OCI-LY3 (cell line): ENCODE measurements at regions not wholly inside any gene's neighbourhood (a gene's known extent, or its start where the extent isn't known, plus 50 kb on each side); places are given as distances from the start of the nearest gene placed in this dataset.

Source experiments
- H2AFZ ChIP-seq: fragments of 200-600, 300-600 bp; shearing (Covaris generic); 2 replicates; pipeline ENCODE4 v1.6.0; 2014; ENCODE audit warnings: antibody characterized with exemption, low read depth, low read length
- H3K27ac ChIP-seq: fragments of 200-600, 300-600 bp; sonication (generic); 2 replicates; pipeline ENCODE4 v1.5.1; 2014; ENCODE audit warnings: mild to moderate bottlenecking, low read length, moderate library complexity, mixed read lengths
- H3K27me3 ChIP-seq: fragments of 200-600, 300-600 bp; sonication (generic); 2 replicates; pipeline ENCODE4 v1.6.1; 2014; ENCODE audit warnings: low read depth, low read length, mixed read lengths
- H3K36me3 ChIP-seq: fragments of 200-600, 300-600 bp; sonication (generic); replicated peaks from 2 replicates; pipeline ENCODE3; 2014; ENCODE audit warnings: low read depth, low read length, mixed read lengths
- H3K4me1 ChIP-seq: fragments of 300-600, 200-600 bp; sonication (generic); 2 replicates; pipeline ENCODE4 v1.6.1; 2014; ENCODE audit warnings: low read length, mixed read lengths
- H3K4me2 ChIP-seq: fragments of 200-600, 300-600 bp; sonication (generic); 2 replicates; pipeline ENCODE4 v1.6.1; 2014; ENCODE audit warnings: low read length, mixed read lengths
- H3K4me3 ChIP-seq: fragments of 300-600, 200-600 bp; sonication (generic); 2 replicates; pipeline ENCODE4 v1.5.1; 2014; ENCODE audit warnings: antibody characterized with exemption, mild to moderate bottlenecking, low read length, moderate library complexity
- H3K79me2 ChIP-seq: fragments of 300-600, 200-600 bp; shearing (Covaris generic); 2 replicates; pipeline ENCODE4 v1.6.1; 2014; ENCODE audit warnings: mild to moderate bottlenecking, low read length, mixed read lengths
- H3K9ac ChIP-seq: fragments of 300-600, 200-600 bp; shearing (Covaris generic); 2 replicates; pipeline ENCODE4 v1.6.0; 2014; ENCODE audit warnings: mild to moderate bottlenecking, low read length, moderate library complexity
- H3K9me3 ChIP-seq: fragments of 200-600, 300-600 bp; shearing (Covaris generic); 2 replicates; pipeline ENCODE4 v1.6.1; 2014; ENCODE audit warnings: low read length, mixed read lengths; ENCODE audit not compliant: insufficient read depth
- H4K20me1 ChIP-seq: fragments of 200-600, 300-600 bp; sonication (generic); 2 replicates; pipeline ENCODE4 v1.6.1; 2016; ENCODE audit warnings: low read length, mixed read lengths; ENCODE audit not compliant: insufficient read depth
- EZH2phosphoT487 ChIP-seq: fragments of 200-600 bp; shearing (Covaris generic); IDR thresholded peaks from 2 replicates; pipeline ENCODE4 v1.6.1; 2018; ENCODE audit warnings: antibody characterized with exemption, mixed run types, low read depth
- TF ChIP-seq, protein P1 (sequence below): fragments of 200-600, 300-600 bp; sonication (generic); IDR thresholded peaks from 2 replicates; pipeline ENCODE4 v1.5.1; 2014; ENCODE audit warnings: antibody characterized with exemption, low read length, low read depth

- Histone ChIP-seq H3K79me2 (no peaks in the 10 kb centered on the region), H2AFZ (no peak overlapping the region), H4K20me1 (no peaks in the 10 kb centered on the region), H3K4me2 (no peak overlapping the region), H3K27ac (no peak overlapping the region), H3K36me3 (no peaks in the 10 kb centered on the region), H3K4me1 (no peaks in the 10 kb centered on the region), H3K9me3 (no peaks in the 10 kb centered on the region), H3K27me3 (no peaks in the 10 kb centered on the region), H3K9ac (no peak overlapping the region), H3K4me3 (no peak overlapping the region)
- no peak for TF ChIP-seq EZH2phosphoT487
- TF ChIP-seq, protein P1, sequence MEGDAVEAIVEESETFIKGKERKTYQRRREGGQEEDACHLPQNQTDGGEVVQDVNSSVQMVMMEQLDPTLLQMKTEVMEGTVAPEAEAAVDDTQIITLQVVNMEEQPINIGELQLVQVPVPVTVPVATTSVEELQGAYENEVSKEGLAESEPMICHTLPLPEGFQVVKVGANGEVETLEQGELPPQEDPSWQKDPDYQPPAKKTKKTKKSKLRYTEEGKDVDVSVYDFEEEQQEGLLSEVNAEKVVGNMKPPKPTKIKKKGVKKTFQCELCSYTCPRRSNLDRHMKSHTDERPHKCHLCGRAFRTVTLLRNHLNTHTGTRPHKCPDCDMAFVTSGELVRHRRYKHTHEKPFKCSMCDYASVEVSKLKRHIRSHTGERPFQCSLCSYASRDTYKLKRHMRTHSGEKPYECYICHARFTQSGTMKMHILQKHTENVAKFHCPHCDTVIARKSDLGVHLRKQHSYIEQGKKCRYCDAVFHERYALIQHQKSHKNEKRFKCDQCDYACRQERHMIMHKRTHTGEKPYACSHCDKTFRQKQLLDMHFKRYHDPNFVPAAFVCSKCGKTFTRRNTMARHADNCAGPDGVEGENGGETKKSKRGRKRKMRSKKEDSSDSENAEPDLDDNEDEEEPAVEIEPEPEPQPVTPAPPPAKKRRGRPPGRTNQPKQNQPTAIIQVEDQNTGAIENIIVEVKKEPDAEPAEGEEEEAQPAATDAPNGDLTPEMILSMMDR: no peak
Measured at GRCh38 chr12:92615086-92615485, 87.7 kb upstream of the PLEKHG7 start.

DNA sequence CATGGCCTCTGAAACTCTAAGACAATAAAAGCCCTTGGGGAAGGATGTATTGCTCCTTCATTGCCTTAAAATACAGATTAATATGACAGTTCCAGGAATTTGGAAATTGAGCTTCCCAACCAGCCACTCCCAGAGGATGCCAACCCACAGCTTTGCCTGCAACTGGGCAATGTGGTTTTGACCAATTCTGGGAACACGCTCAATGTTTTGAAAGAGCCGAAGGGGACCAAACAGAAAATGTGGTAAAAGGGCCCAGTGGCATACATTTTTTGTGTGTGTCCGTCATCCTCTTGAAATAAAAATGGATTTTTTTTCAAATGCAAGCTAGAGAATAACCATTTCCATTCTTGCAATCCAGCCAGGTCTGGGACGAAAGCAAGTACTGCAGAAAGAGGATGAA, 88.3 kb upstream of the PLEKHG7 start:
- Histone ChIP-seq H3K27me3 (no peaks in the 10 kb centered on the region), H2AFZ (no peak overlapping the region), H3K36me3 (no peaks in the 10 kb centered on the region), H3K4me2 (no peak overlapping the region), H3K27ac (no peak overlapping the region), H3K9me3 (no peaks in the 10 kb centered on the region), H3K4me3 (no peak overlapping the region), H3K9ac (no peak overlapping the region), H3K4me1 (no peaks in the 10 kb centered on the region), H4K20me1 (no peaks in the 10 kb centered on the region), H3K79me2 (no peaks in the 10 kb centered on the region)
- TF ChIP-seq, protein P1: no peak
- TF ChIP-seq EZH2phosphoT487: no peak

DNA sequence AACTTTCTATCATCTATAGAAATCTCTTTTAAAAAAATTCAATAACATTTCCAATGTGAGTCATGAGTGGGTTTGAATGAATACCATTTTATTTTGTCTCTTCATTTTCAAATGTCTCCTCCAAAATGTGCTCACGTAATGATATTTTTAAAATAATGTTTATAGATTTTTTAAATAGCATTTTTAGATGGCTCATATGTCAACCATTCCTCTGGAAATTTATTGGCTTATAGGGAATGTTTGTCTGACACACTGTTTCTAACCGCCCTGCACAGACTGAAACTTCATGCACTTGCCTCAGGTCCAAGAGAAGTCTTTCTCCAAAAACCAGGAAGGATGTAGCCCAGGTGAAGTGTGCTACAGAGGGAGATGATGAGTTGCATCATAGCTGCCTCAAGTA, 88.8 kb upstream of the PLEKHG7 start:
- Histone ChIP-seq H3K4me2 (no peak overlapping the region), H3K27me3 (no peaks in the 10 kb centered on the region), H3K36me3 (no peaks in the 10 kb centered on the region), H4K20me1 (no peaks in the 10 kb centered on the region), H3K9me3 (no peaks in the 10 kb centered on the region), H3K9ac (no peak overlapping the region), H2AFZ (no peak overlapping the region), H3K4me1 (no peaks in the 10 kb centered on the region), H3K27ac (no peak overlapping the region), H3K4me3 (no peak overlapping the region), H3K79me2 (no peaks in the 10 kb centered on the region)
- TF ChIP-seq, protein P1: no peak
- TF ChIP-seq EZH2phosphoT487: no peak

DNA sequence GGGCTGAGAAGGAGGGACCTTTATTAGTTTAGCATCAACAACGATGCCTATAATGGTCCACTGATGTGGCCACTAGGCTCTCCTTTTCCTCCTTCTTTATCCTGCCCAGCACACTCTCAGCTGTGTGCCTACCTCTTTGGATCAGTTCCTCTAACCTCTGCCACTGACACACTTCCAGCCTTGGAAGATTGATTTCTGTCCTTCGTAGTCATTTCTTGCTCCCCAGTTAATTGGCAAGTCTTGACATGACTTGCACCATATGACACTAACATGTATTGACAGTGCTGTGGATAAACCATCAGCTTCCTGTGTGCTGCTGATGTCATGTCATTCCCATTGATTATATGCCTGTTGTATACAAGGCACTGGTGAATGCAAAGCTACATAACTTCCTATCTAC, 90.2 kb upstream of the PLEKHG7 start:
- Histone ChIP-seq H4K20me1 (no peaks in the 10 kb centered on the region), H2AFZ (no peak overlapping the region), H3K4me2 (no peak overlapping the region), H3K27ac (no peak overlapping the region), H3K4me1 (peaks cover 5% of the 10 kb centered on the region), H3K27me3 (no peaks in the 10 kb centered on the region), H3K4me3 (no peak overlapping the region), H3K9me3 (no peaks in the 10 kb centered on the region), H3K9ac (no peak overlapping the region), H3K36me3 (no peaks in the 10 kb centered on the region), H3K79me2 (no peaks in the 10 kb centered on the region)
- TF ChIP-seq, protein P1: no peak
- TF ChIP-seq EZH2phosphoT487: no peak
